ENCODE measurements at regions not wholly inside any gene's neighbourhood (a gene's known extent, or its start where the extent isn't known, plus 50 kb on each side); places are given as distances from the start of the nearest gene placed in this dataset.

DNA sequence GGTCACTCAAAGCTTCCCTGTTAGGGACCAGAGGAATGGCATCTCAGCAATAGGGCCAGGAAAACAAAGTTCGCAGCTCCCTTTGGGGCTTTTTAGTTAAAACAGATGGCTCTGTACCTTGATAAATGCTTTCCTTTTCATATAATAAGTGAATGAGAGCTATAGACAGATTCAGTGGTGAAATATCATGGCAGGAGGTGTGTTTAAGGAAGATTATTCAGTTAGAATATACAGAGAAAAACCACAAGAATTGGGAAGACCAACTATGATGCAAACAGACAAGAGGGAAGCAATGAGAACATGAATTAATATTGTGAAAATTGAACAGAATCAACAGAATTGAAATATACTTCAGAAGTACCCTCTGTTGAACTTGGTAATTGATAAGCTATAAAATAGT is 379.4 kb downstream of the PLPP3 start:
- Mint-ChIP-seq H3K4me1 (ENCODE audit: low read depth) (no peaks in the 10 kb centered on the region; the same call in 1 of the 2 replicates), H3K36me3 (ENCODE audit: low read depth) (no peaks in the 10 kb centered on the region), H3K27ac (no peak overlapping the region), H3K9me3 (peaks cover 4% of the 10 kb centered on the region; the same call in 1 of the 2 replicates), H3K4me3 (no peak overlapping the region), H3K27me3 (ENCODE audit: insufficient read depth) (no peaks in the 10 kb centered on the region)
- TF ChIP-seq, protein P1, sequence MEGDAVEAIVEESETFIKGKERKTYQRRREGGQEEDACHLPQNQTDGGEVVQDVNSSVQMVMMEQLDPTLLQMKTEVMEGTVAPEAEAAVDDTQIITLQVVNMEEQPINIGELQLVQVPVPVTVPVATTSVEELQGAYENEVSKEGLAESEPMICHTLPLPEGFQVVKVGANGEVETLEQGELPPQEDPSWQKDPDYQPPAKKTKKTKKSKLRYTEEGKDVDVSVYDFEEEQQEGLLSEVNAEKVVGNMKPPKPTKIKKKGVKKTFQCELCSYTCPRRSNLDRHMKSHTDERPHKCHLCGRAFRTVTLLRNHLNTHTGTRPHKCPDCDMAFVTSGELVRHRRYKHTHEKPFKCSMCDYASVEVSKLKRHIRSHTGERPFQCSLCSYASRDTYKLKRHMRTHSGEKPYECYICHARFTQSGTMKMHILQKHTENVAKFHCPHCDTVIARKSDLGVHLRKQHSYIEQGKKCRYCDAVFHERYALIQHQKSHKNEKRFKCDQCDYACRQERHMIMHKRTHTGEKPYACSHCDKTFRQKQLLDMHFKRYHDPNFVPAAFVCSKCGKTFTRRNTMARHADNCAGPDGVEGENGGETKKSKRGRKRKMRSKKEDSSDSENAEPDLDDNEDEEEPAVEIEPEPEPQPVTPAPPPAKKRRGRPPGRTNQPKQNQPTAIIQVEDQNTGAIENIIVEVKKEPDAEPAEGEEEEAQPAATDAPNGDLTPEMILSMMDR (IDR thresholded peaks at IDR 0.05) = no peak
- DNase-seq = no peak

DNA sequence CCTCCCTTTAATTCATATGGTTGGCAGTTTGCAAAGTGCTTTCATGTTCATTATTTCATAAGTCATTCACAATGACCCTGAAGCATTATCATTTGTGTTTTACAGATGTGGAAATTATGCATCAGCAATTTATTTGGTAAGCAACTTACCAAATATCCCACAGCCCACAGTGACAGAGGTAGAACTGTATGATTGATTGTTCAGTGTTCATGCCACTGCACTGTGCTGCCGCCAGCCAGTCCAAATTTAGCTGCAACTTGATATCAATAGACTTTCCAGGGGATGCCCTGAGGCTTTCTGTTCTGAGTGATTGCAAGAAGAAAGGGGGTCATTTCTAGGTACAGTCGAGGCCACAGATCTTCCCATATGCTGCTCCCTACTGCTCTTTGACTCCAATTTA is 380.3 kb downstream of the PLPP3 start:
- Mint-ChIP-seq H3K27ac (no peak overlapping the region), H3K4me3 (no peak overlapping the region), H3K9me3 (no peaks in the 10 kb centered on the region), H3K27me3 (ENCODE audit: insufficient read depth) (no peaks in the 10 kb centered on the region), H3K36me3 (ENCODE audit: low read depth) (no peaks in the 10 kb centered on the region), H3K4me1 (ENCODE audit: low read depth) (no peaks in the 10 kb centered on the region; the same call in 1 of the 2 replicates)
- DNase-seq = no peak
- TF ChIP-seq, protein P1 (IDR thresholded peaks at IDR 0.05) = no peak

DNA sequence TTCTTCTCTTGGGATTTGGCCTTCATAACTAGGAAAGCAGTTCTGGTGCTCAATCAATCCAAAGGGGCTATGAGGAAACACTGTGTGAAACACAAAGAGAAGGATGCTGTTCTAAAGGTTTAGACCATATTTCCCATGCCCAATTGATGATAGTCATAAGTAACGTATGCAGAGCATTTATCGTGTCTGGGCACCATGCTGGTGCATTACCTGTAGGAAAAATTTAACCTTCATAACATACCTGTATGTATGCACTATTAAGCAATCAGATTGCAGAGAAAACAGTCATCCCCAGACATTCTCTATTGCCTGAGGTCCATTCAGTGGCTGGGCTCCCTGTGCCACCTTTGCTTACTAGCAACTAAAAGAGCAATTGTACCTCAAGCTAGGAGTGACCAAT is 381.4 kb downstream of the PLPP3 start:
- Mint-ChIP-seq H3K4me3 (no peak overlapping the region), H3K27ac (no peak overlapping the region), H3K9me3 (no peaks in the 10 kb centered on the region), H3K4me1 (ENCODE audit: low read depth) (no peaks in the 10 kb centered on the region; the same call in 1 of the 2 replicates), H3K27me3 (ENCODE audit: insufficient read depth) (no peaks in the 10 kb centered on the region), H3K36me3 (ENCODE audit: low read depth) (no peaks in the 10 kb centered on the region)
- TF ChIP-seq, protein P1 (IDR thresholded peaks at IDR 0.05) = no peak
- DNase-seq = no peak

DNA sequence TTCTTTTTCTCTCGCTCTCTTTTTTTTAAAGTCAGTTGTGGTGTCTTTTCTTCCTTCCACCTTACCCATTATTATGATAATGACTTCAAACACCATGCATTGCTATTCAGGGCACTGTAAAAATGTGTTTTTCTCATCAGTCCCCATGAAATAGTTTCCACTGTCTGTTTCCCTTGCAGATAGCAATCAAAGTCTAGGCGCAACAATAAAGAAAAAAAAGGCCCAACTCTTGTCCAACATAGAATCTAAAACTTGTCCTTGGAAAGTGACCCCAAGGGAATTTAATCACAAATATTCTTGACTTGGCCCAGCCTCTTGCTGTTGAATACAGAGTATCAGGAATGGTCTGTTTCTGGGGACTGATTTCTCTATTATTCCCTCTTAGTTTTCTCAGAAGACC is 382.5 kb downstream of the PLPP3 start:
- Mint-ChIP-seq H3K4me1 (ENCODE audit: low read depth) (peaks cover 3% of the 10 kb centered on the region), H3K27ac (no peak overlapping the region), H3K9me3 (0 out of 2 replicates have a peak, but pooled peaks cover 3% of the 10 kb centered on the region), H3K4me3 (no peak overlapping the region), H3K27me3 (ENCODE audit: insufficient read depth) (no peaks in the 10 kb centered on the region), H3K36me3 (ENCODE audit: low read depth) (no peaks in the 10 kb centered on the region)
- TF ChIP-seq, protein P1 (IDR thresholded peaks at IDR 0.05) = no peak
- no peak for DNase-seq

DNA sequence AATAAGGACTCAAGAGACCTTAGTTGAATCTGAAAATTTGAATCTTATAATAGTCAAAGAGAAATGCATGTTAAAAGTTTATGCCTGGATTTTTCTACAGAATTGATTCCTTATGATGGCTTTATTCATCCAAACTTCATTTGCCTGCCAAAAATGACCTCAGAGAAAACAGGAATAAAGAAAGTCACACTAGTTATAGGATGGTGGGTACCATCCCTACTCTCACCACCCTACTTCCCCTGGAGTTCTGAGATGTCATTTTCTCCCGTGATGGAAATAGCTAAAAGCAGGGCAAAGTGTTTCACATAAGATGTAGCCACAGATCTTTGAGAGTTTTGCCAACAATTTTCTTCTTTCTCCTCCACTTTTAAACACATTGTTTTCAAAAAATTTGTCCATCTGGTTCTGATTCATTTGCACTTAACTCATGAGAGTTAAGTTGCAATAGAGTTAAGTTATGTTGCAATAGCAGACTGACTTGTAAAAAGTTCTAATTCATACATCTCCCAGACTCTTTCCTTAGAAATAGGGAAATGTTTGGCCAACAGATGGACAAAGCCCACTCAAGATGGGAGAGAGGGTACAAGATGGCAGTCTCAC is 384.6 kb downstream of the PLPP3 start:
- peaks cover 7% of the 10 kb centered on the region; the same call in 1 of the 2 replicates for H3K4me1 Mint-ChIP-seq (ENCODE audit: low read depth)
- no peak for DNase-seq
- TF ChIP-seq, protein P1 (IDR thresholded peaks at IDR 0.05) = no peak
- no peaks in the 10 kb centered on the region for H3K27me3 Mint-ChIP-seq (ENCODE audit: insufficient read depth)
- H3K27ac Mint-ChIP-seq = no peak overlapping the region
- H3K9me3 Mint-ChIP-seq = peaks cover 3% of the 10 kb centered on the region; the same call in 1 of the 2 replicates
- no peak overlapping the region for H3K4me3 Mint-ChIP-seq
- no peaks in the 10 kb centered on the region for H3K36me3 Mint-ChIP-seq (ENCODE audit: low read depth)
